ENCODE measurements at regions not wholly inside any gene's neighbourhood (a gene's known extent, or its start where the extent isn't known, plus 50 kb on each side); places are given as distances from the start of the nearest gene placed in this dataset.
"Not testable (repeated sequence)": the region's sequence is repeated elsewhere in the genome, so short reads cannot be mapped to it uniquely, and the experiment has no call there.

DNA sequence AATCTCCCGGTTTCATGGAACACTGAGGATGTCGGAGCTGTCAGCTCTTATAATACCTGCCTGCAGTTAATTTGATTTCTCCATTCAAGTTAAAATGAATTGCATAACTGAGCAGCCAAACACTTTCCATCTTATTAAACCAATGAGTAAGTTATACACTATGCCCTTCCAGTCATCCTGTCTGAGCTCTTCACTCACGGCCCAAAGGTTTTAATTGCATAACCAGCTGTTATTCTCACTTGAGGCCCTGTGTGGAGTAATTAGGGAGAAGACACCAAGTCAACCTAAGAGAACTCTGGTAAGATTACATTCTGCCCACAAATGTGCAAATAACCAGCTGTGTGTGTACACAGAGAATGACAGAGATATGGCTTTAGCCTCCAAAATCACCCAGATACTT, 303.5 kb downstream of the TBC1D4 start:
- DNase-seq (no peak), ATAC-seq (no peak)
- in situ Hi-C loops (cut with MboI; ENCODE audit: low sequenced_read_pairs in 4 of 4) (no loop called here), intact Hi-C loops (cut with DNase I; ENCODE audit: low total_unique reads) (no loop called here)
- TF ChIP-seq POLR2A (IDR thresholded peaks at IDR 0.05) (no peak), CTCF (IDR thresholded peaks at IDR 0.05 in 4 of 5, conservative IDR thresholded peaks at IDR 0.05 in 1 of 5) (no peak)
- Histone ChIP-seq H3K4me1 (no peaks in the 10 kb centered on the region), H3K9me3 (no peaks in the 10 kb centered on the region), H3K4me3 (no peak overlapping the region), H3K27me3 (no peaks in the 10 kb centered on the region), H3K27ac (no peak overlapping the region), H3K36me3 (no peaks in the 10 kb centered on the region)

- DNase-seq: no peak
- intact Hi-C loops (cut with DNase I; ENCODE audit: low total_unique reads) (no loop called here), in situ Hi-C loops (cut with MboI; ENCODE audit: low sequenced_read_pairs in 4 of 4) (no loop called here)
Observed at GRCh38 chr13:75175575-75175974, 306.4 kb downstream of the TBC1D4 start.

GRCh38 chr13:75175097-75175496, 306.9 kb downstream of the TBC1D4 start:
- H3K4me1 ChIP-seq; H3K27me3 ChIP-seq; intact Hi-C loops (cut with DNase I; ENCODE audit: low total_unique reads); H3K4me3 ChIP-seq; ATAC-seq; DNase-seq; H3K27ac ChIP-seq; H3K9me3 ChIP-seq; H3K36me3 ChIP-seq; in situ Hi-C loops (cut with MboI; ENCODE audit: low sequenced_read_pairs in 4 of 4): not testable (repeated sequence)

More at GRCh38 chr13:75175575-75175974, 306.4 kb downstream of the TBC1D4 start:
- Histone ChIP-seq H3K4me1 (no peaks in the 10 kb centered on the region), H3K27ac (no peak overlapping the region), H3K4me3 (no peak overlapping the region), H3K9me3 (no peaks in the 10 kb centered on the region), H3K36me3 (no peaks in the 10 kb centered on the region), H3K27me3 (no peaks in the 10 kb centered on the region)
- ATAC-seq: no peak
- no peak for TF ChIP-seq CTCF (IDR thresholded peaks at IDR 0.05 in 4 of 5, conservative IDR thresholded peaks at IDR 0.05 in 1 of 5)
- TF ChIP-seq POLR2A (IDR thresholded peaks at IDR 0.05): no peak

DNA sequence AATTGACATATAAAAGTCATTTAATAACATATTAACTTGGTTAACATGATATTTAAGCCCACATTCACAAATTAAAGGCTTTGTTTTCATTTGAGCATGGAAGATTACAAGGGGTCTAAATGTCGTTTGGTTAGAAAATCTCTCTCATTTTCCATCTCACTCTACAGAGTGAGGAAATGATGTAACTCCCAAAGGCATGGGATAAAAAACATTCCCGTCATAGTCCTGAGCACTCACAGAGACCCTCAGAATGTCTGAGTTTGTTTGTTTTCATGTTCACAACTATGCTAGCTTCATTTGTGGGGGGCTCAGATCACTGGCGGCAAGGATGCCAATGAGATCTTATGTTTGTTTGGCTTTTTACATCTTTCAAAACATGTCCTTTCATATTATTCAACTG, 307.5 kb downstream of the TBC1D4 start:
- H3K9me3 ChIP-seq: no peaks in the 10 kb centered on the region
- DNase-seq (no peak), ATAC-seq (no peak)
- no peaks in the 10 kb centered on the region for H3K27me3 ChIP-seq
- intact Hi-C loops (cut with DNase I; ENCODE audit: low total_unique reads) (no loop called here), in situ Hi-C loops (cut with MboI; ENCODE audit: low sequenced_read_pairs in 4 of 4) (no loop called here)
- H3K4me3 ChIP-seq: no peak overlapping the region
- no peaks in the 10 kb centered on the region for H3K4me1 ChIP-seq
- H3K36me3 ChIP-seq: no peaks in the 10 kb centered on the region
- no peak overlapping the region for H3K27ac ChIP-seq
- TF ChIP-seq CTCF (IDR thresholded peaks at IDR 0.05 in 4 of 5, conservative IDR thresholded peaks at IDR 0.05 in 1 of 5) (no peak), POLR2A (IDR thresholded peaks at IDR 0.05) (no peak)

GRCh38 chr13:75173457-75174356, 308.3 kb downstream of the TBC1D4 start:
- H3K36me3 ChIP-seq: no peaks in the 10 kb centered on the region
- in situ Hi-C loops (cut with MboI; ENCODE audit: low sequenced_read_pairs in 4 of 4) (no loop called here), intact Hi-C loops (cut with DNase I; ENCODE audit: low total_unique reads) (no loop called here)
- H3K27ac ChIP-seq: no peak overlapping the region
- no peaks in the 10 kb centered on the region for H3K4me1 ChIP-seq
- no peaks in the 10 kb centered on the region for H3K9me3 ChIP-seq
- TF ChIP-seq POLR2A (IDR thresholded peaks at IDR 0.05): no peak
- TF ChIP-seq CTCF (IDR thresholded peaks at IDR 0.05 in 4 of 5, conservative IDR thresholded peaks at IDR 0.05 in 1 of 5): no peak
- no peak for DNase-seq
- no peak for ATAC-seq
- no peak overlapping the region for H3K4me3 ChIP-seq
- H3K27me3 ChIP-seq: no peaks in the 10 kb centered on the region

All from gastrocnemius medialis (tissue), 4 donors.